ENCODE measurements at regions not wholly inside any gene's neighbourhood (a gene's known extent, or its start where the extent isn't known, plus 50 kb on each side); places are given as distances from the start of the nearest gene placed in this dataset.
A peak's percentile ranks its signal among the peaks of the same experiment; 100 is the strongest.
"Not testable (repeated sequence)": the region's sequence is repeated elsewhere in the genome, so short reads cannot be mapped to it uniquely, and the experiment has no call there.

GRCh38 chr4:100876546-100876945 is 358.7 kb upstream of the EMCN start:
- no peak for DNase-seq
- H3K27me3 ChIP-seq (ENCODE audit: control insufficient read depth, insufficient read depth), result no peaks in the 10 kb centered on the region

GRCh38 chr4:100875296-100876068 is 357.7 kb upstream of the EMCN start:
- intact Hi-C loops (cut with DNase I), result no loop called here
- ATAC-seq (no peak), DNase-seq (no peak)
- Histone ChIP-seq H3K4me3 (ENCODE audit: low read length) (no peak overlapping the region), H3K27ac (ENCODE audit: low read length) (no peak overlapping the region), H3K9me3 (ENCODE audit: control insufficient read depth, low read length) (no peaks in the 10 kb centered on the region), H3K4me1 (ENCODE audit: control insufficient read depth, insufficient read depth, low read length) (no peaks in the 10 kb centered on the region), H3K27me3 (ENCODE audit: control insufficient read depth, insufficient read depth) (no peaks in the 10 kb centered on the region)
- WGBS, result 77% methylated on average over 4 of the region's 4 CpGs

More at GRCh38 chr4:100876546-100876945, 358.7 kb upstream of the EMCN start:
- no peak overlapping the region for H3K4me3 ChIP-seq (ENCODE audit: low read length)
- no peak overlapping the region for H3K27ac ChIP-seq (ENCODE audit: low read length)
- H3K4me1 ChIP-seq (ENCODE audit: control insufficient read depth, insufficient read depth, low read length), result no peaks in the 10 kb centered on the region
- no peak for ATAC-seq
- no peaks in the 10 kb centered on the region for H3K9me3 ChIP-seq (ENCODE audit: control insufficient read depth, low read length)
- intact Hi-C loops (cut with DNase I), result no loop called here

- ATAC-seq, result no peak
- no peak overlapping the region for H3K27ac ChIP-seq (ENCODE audit: low read length)
- intact Hi-C loops (cut with DNase I), result no loop called here
- no peaks in the 10 kb centered on the region for H3K27me3 ChIP-seq (ENCODE audit: control insufficient read depth, insufficient read depth)
- no peaks in the 10 kb centered on the region for H3K9me3 ChIP-seq (ENCODE audit: control insufficient read depth, low read length)
- DNase-seq, result no peak
- no peak overlapping the region for H3K4me3 ChIP-seq (ENCODE audit: low read length)
- no peaks in the 10 kb centered on the region for H3K4me1 ChIP-seq (ENCODE audit: control insufficient read depth, insufficient read depth, low read length)
- 89% methylated on average over 3 of the region's 3 CpGs for WGBS
Measured at GRCh38 chr4:100872811-100873210, 355.0 kb upstream of the EMCN start.

GRCh38 chr4:100870940-100871772 is 353.3 kb upstream of the EMCN start:
- no peak overlapping the region for H3K27ac ChIP-seq (ENCODE audit: low read length)
- no peak for ATAC-seq
- no peaks in the 10 kb centered on the region for H3K9me3 ChIP-seq (ENCODE audit: control insufficient read depth, low read length)
- peak in 1 of 3 donors; percentile 9 for DNase-seq
- 95% methylated on average over 8 of the region's 8 CpGs for WGBS
- intact Hi-C loops (cut with DNase I), result no loop called here
- no peak overlapping the region for H3K4me3 ChIP-seq (ENCODE audit: low read length)
- no peaks in the 10 kb centered on the region for H3K4me1 ChIP-seq (ENCODE audit: control insufficient read depth, insufficient read depth, low read length)
- H3K27me3 ChIP-seq (ENCODE audit: control insufficient read depth, insufficient read depth), result no peaks in the 10 kb centered on the region

GRCh38 chr4:100869276-100869675 is 351.5 kb upstream of the EMCN start:
- Histone ChIP-seq H3K9me3 (ENCODE audit: control insufficient read depth, low read length) (no peaks in the 10 kb centered on the region), H3K27ac (ENCODE audit: low read length) (no peak overlapping the region), H3K4me3 (ENCODE audit: low read length) (no peak overlapping the region), H3K4me1 (ENCODE audit: control insufficient read depth, insufficient read depth, low read length) (no peaks in the 10 kb centered on the region), H3K27me3 (ENCODE audit: control insufficient read depth, insufficient read depth) (no peaks in the 10 kb centered on the region)
- ATAC-seq (no peak), DNase-seq (no peak)
- 72% methylated on average over 1 of the region's 1 CpG for WGBS
- intact Hi-C loops (cut with DNase I), result no loop called here

GRCh38 chr4:100868281-100868680 is 350.5 kb upstream of the EMCN start:
- H3K4me1 ChIP-seq (ENCODE audit: control insufficient read depth, insufficient read depth, low read length); H3K9me3 ChIP-seq (ENCODE audit: control insufficient read depth, low read length); H3K4me3 ChIP-seq (ENCODE audit: low read length); intact Hi-C loops (cut with DNase I); H3K27ac ChIP-seq (ENCODE audit: low read length); ATAC-seq; DNase-seq; H3K27me3 ChIP-seq (ENCODE audit: control insufficient read depth, insufficient read depth): not testable (repeated sequence)
- 66% methylated on average over 4 of the region's 4 CpGs for WGBS

DNA sequence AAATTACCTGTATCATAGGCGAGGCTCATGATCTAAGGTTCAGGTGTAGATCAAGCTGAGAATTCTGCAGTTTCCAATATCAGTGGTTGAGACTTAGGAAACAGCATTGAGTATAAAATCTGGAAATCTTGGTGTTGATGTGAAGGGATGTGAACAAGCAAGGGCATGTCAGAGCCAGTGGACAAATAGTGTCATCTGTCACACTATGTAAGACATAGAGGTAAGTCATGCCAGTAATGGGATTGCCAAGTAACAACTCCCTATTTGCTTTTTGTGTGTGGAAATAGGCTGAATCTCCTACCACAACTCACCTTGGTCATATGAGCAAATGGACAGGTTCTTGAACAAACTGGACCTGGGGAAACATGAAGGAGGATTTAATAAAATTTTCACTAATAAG is 334.5 kb upstream of the EMCN start:
- WGBS, result 92% methylated on average over 1 of the region's 1 CpG
- Histone ChIP-seq H3K4me1 (ENCODE audit: control insufficient read depth, insufficient read depth, low read length) (peaks cover 2% of the 10 kb centered on the region), H3K27ac (ENCODE audit: low read length) (no peak overlapping the region), H3K9me3 (ENCODE audit: control insufficient read depth, low read length) (no peaks in the 10 kb centered on the region), H3K4me3 (ENCODE audit: low read length) (no peak overlapping the region), H3K27me3 (ENCODE audit: control insufficient read depth, insufficient read depth) (peaks cover 2% of the 10 kb centered on the region)
- DNase-seq (no peak), ATAC-seq (no peak)
- intact Hi-C loops (cut with DNase I), result no loop called here

- no peaks in the 10 kb centered on the region for H3K9me3 ChIP-seq (ENCODE audit: control insufficient read depth, low read length)
- intact Hi-C loops (cut with DNase I), result no loop called here
- ATAC-seq (no peak), DNase-seq (no peak)
- H3K4me1 ChIP-seq (ENCODE audit: control insufficient read depth, insufficient read depth, low read length), result peaks cover 2% of the 10 kb centered on the region
- no peak overlapping the region for H3K4me3 ChIP-seq (ENCODE audit: low read length)
- peaks cover 2% of the 10 kb centered on the region for H3K27me3 ChIP-seq (ENCODE audit: control insufficient read depth, insufficient read depth)
- 43% methylated on average over 3 of the region's 3 CpGs for WGBS
- no peak overlapping the region for H3K27ac ChIP-seq (ENCODE audit: low read length)
Measured at GRCh38 chr4:100849319-100849718, 331.5 kb upstream of the EMCN start.

- intact Hi-C loops (cut with DNase I), result no loop called here
- no peak for ATAC-seq
- DNase-seq, result no peak
Measured at GRCh38 chr4:100848841-100849240, 331.0 kb upstream of the EMCN start.

GRCh38 chr4:100843910-100844309 is 326.1 kb upstream of the EMCN start:
- no peak for ATAC-seq
- DNase-seq, result no peak
- no peaks in the 10 kb centered on the region for H3K9me3 ChIP-seq (ENCODE audit: control insufficient read depth, low read length)
- H3K27ac ChIP-seq (ENCODE audit: low read length), result no peak overlapping the region
- no peaks in the 10 kb centered on the region for H3K27me3 ChIP-seq (ENCODE audit: control insufficient read depth, insufficient read depth)
- intact Hi-C loops (cut with DNase I), result no loop called here
- no peaks in the 10 kb centered on the region for H3K4me1 ChIP-seq (ENCODE audit: control insufficient read depth, insufficient read depth, low read length)
- no peak overlapping the region for H3K4me3 ChIP-seq (ENCODE audit: low read length)

More at GRCh38 chr4:100848841-100849240, 331.0 kb upstream of the EMCN start:
- Histone ChIP-seq H3K4me1 (ENCODE audit: control insufficient read depth, insufficient read depth, low read length) (peaks cover 2% of the 10 kb centered on the region), H3K27ac (ENCODE audit: low read length) (no peak overlapping the region), H3K27me3 (ENCODE audit: control insufficient read depth, insufficient read depth) (peaks cover 2% of the 10 kb centered on the region), H3K4me3 (ENCODE audit: low read length) (no peak overlapping the region), H3K9me3 (ENCODE audit: control insufficient read depth, low read length) (no peaks in the 10 kb centered on the region)
- 75% methylated on average over 2 of the region's 2 CpGs for WGBS

- intact Hi-C loops (cut with DNase I), result no loop called here
- H3K9me3 ChIP-seq (ENCODE audit: control insufficient read depth, low read length), result no peaks in the 10 kb centered on the region
- ATAC-seq (no peak), DNase-seq (no peak)
- WGBS, result 90% methylated on average over 1 of the region's 1 CpG
- no peak overlapping the region for H3K27ac ChIP-seq (ENCODE audit: low read length)
- no peaks in the 10 kb centered on the region for H3K4me1 ChIP-seq (ENCODE audit: control insufficient read depth, insufficient read depth, low read length)
- no peak overlapping the region for H3K4me3 ChIP-seq (ENCODE audit: low read length)
- H3K27me3 ChIP-seq (ENCODE audit: control insufficient read depth, insufficient read depth), result no peaks in the 10 kb centered on the region
Measured at GRCh38 chr4:100842856-100843255, 325.0 kb upstream of the EMCN start.
